GM23338 (cell line): ENCODE measurements at regions not wholly inside any gene's neighbourhood (a gene's known extent, or its start where the extent isn't known, plus 50 kb on each side); places are given as distances from the start of the nearest gene placed in this dataset.

Source experiments
- ATAC-seq: fragments of 200-7000 bp; cut with Tn5 transposase; 3 replicates; pipeline ENCODE4 v1.9.1; 2020
- DNase-seq: peaks from one replicate; pipeline ENCODE4 v3.0.0-alpha.2; 2015; ENCODE audit warnings: low spot score
- H2AFZ ChIP-seq: fragments of 200-600 bp; sonication (generic); 2 replicates; pipeline ENCODE4 v1.8.0; 2016; ENCODE audit warnings: antibody characterized with exemption, mild to moderate bottlenecking, moderate library complexity
- H3F3A ChIP-seq: fragments of 200-600 bp; sonication (generic); replicated peaks from 2 replicates; pipeline ENCODE4 v1.8.0; 2017; ENCODE audit warnings: antibody characterized with exemption, mixed run types, low read depth
- H3K27ac ChIP-seq: fragments of 200-600 bp; sonication (generic); 2 replicates; pipeline ENCODE4 v1.6.1; 2016; ENCODE audit warnings: low read depth
- H3K27me3 ChIP-seq: fragments of 200-600 bp; sonication (generic); 2 replicates; pipeline ENCODE4 v1.8.0; 2016; ENCODE audit warnings: mild to moderate bottlenecking, mixed run types, moderate library complexity; ENCODE audit not compliant: insufficient read depth
- H3K36me3 ChIP-seq: fragments of 200-600 bp; sonication (generic); 2 replicates; pipeline ENCODE4 v1.8.0; 2016; ENCODE audit warnings: mild to moderate bottlenecking; ENCODE audit not compliant: insufficient read depth
- H3K4me1 ChIP-seq: fragments of 200-600 bp; sonication (generic); 2 replicates; pipeline ENCODE4 v1.8.0; 2016; ENCODE audit warnings: mild to moderate bottlenecking, moderate library complexity; ENCODE audit not compliant: insufficient read depth
- H3K4me2 ChIP-seq: fragments of 200-600 bp; sonication (generic); 2 replicates; pipeline ENCODE4 v1.7.1; 2017; ENCODE audit warnings: mixed run types
- H3K4me3 ChIP-seq: fragments of 200-600 bp; sonication (generic); 2 replicates; pipeline ENCODE4 v1.6.1; 2016; ENCODE audit warnings: mixed run types
- H3K79me2 ChIP-seq: fragments of 200-600 bp; sonication (generic); replicated peaks from 2 replicates; pipeline ENCODE4 v1.8.0; 2017; ENCODE audit warnings: mild to moderate bottlenecking; ENCODE audit not compliant: insufficient read depth
- H3K9me2 ChIP-seq: fragments of 200-600 bp; sonication (generic); 2 replicates; pipeline ENCODE4 v1.8.0; 2017; ENCODE audit not compliant: insufficient read depth
- H4K20me1 ChIP-seq: fragments of 200-600 bp; sonication (generic); replicated peaks from 2 replicates; pipeline ENCODE4 v1.8.0; 2017; ENCODE audit warnings: mild to moderate bottlenecking; ENCODE audit not compliant: insufficient read depth
- H3K27ac Mint-ChIP-seq: 2 replicates; pipeline ENCODE4 v1.8.0; 2020; ENCODE audit warnings: inconsistent platforms, mild to moderate bottlenecking, moderate library complexity, mixed read lengths
- H3K27me3 Mint-ChIP-seq: 3 replicates; pipeline ENCODE4 v1.8.0; 2022; ENCODE audit warnings: low read depth, mild to moderate bottlenecking, moderate library complexity, mixed read lengths, inconsistent platforms; ENCODE audit not compliant: insufficient read depth, poor library complexity
- H3K36me3 Mint-ChIP-seq: 3 replicates; pipeline ENCODE4 v1.8.0; 2021; ENCODE audit warnings: low read depth, mild to moderate bottlenecking, inconsistent platforms, moderate library complexity, mixed read lengths
- H3K4me1 Mint-ChIP-seq: 3 replicates; pipeline ENCODE4 v1.8.0; 2020; ENCODE audit warnings: mild to moderate bottlenecking, inconsistent platforms, mixed read lengths
- H3K4me3 Mint-ChIP-seq: 3 replicates; pipeline ENCODE4 v1.8.0; 2021; ENCODE audit warnings: moderate library complexity, mild to moderate bottlenecking, inconsistent platforms, mixed read lengths
- H3K9me3 Mint-ChIP-seq: 3 replicates; pipeline ENCODE4 v1.8.0; 2020; ENCODE audit warnings: moderate library complexity, mild to moderate bottlenecking, inconsistent platforms, mixed read lengths
- CREB1 ChIP-seq: fragments of 250-450 bp; sonication (Bioruptor Pico); IDR thresholded peaks from 2 replicates; pipeline ENCODE4 v1.5.0; 2020; ENCODE audit warnings: low read depth, mild to moderate bottlenecking, moderate library complexity
- CTCF ChIP-seq, 2 experiments: fragments of 200-600 bp in 1 of 2; sonication (generic) in 1 of 2; conservative IDR thresholded peaks; 2 replicates each; pipeline versions ENCODE4 v1.5.1 to v1.6.1; 2016 to 2017; ENCODE audit warnings: antibody characterized with exemption in 2 of 2, low read depth in 2 of 2, mild to moderate bottlenecking in 2 of 2, moderate library complexity in 1 of 2
- ETS1 ChIP-seq: IDR thresholded peaks from 2 replicates; pipeline ENCODE4 v1.6.1; 2016; ENCODE audit warnings: antibody characterized with exemption
- EZH2 ChIP-seq: fragments of 200-600 bp; sonication (generic); IDR thresholded peaks from one replicate; pipeline ENCODE4 v1.8.0; 2017; ENCODE audit warnings: antibody characterized with exemption, mild to moderate bottlenecking, low read depth; ENCODE audit not compliant: unreplicated experiment
- JUNB ChIP-seq: IDR thresholded peaks from one replicate; pipeline ENCODE4 v1.6.1; 2016; ENCODE audit warnings: antibody characterized with exemption; ENCODE audit not compliant: unreplicated experiment
- NANOG ChIP-seq: IDR thresholded peaks from 2 replicates; pipeline ENCODE4 v1.6.1; 2016; ENCODE audit warnings: antibody characterized with exemption, borderline replicate concordance
- POLR2AphosphoS5 ChIP-seq: IDR thresholded peaks from 2 replicates; pipeline ENCODE4 v1.6.1; 2016; ENCODE audit warnings: antibody characterized with exemption, low read depth
- STAT1 ChIP-seq: IDR thresholded peaks from one replicate; pipeline ENCODE4 v1.6.1; 2016; ENCODE audit warnings: antibody characterized with exemption; ENCODE audit not compliant: unreplicated experiment
- ZNF114 ChIP-seq: fragments of 250-450 bp; sonication (Bioruptor Pico); IDR thresholded peaks from 2 replicates; pipeline ENCODE4 v1.5.0; 2020; ENCODE audit warnings: mild to moderate bottlenecking, moderate library complexity
- ZNF331 ChIP-seq: fragments of 250-450 bp; sonication (Bioruptor Pico); IDR thresholded peaks from 2 replicates; pipeline ENCODE4 v1.5.0; 2020; ENCODE audit warnings: low read depth, mild to moderate bottlenecking, moderate library complexity
- ZNF462 ChIP-seq: fragments of 250-450 bp; sonication (Bioruptor Pico); IDR thresholded peaks from 2 replicates; pipeline ENCODE4 v1.5.0; 2020; ENCODE audit warnings: mild to moderate bottlenecking, moderate library complexity

GRCh38 chr9:86598411-86599239, 244.4 kb upstream of the TUT7 start:
- TF ChIP-seq ZNF462 (no peak), CREB1 (CRISPR knock-in tag) (no peak), ETS1 (no peak), ZNF114 (CRISPR knock-in tag) (no peak), POLR2AphosphoS5 (no peak), CTCF (conservative IDR thresholded peaks at IDR 0.05; ENCODE audit: low read depth in 2 of 2) (no peak), ZNF331 (CRISPR knock-in tag) (no peak), STAT1 (no peak), JUNB (no peak), EZH2 (no peak), NANOG (no peak)
- Histone ChIP-seq H3K4me1 (peaks cover 20% of the 10 kb centered on the region; the same call in 1 of the 2 replicates), H3F3A (no peaks in the 10 kb centered on the region), H3K27me3 (no peaks in the 10 kb centered on the region), H3K4me2 (no peak overlapping the region), H3K4me3 (no peak overlapping the region), H3K9me2 (no peaks in the 10 kb centered on the region), H3K79me2 (no peaks in the 10 kb centered on the region), H4K20me1 (no peaks in the 10 kb centered on the region), H3K27ac (no peak overlapping the region), H3K36me3 (no peaks in the 10 kb centered on the region), H2AFZ (peak overlapping the region; percentile 85)
- no peaks in the 10 kb centered on the region for H3K27me3 Mint-ChIP-seq
- H3K9me3 Mint-ChIP-seq, result peaks cover 11% of the 10 kb centered on the region; the same call in 2 of the 3 replicates
- H3K4me1 Mint-ChIP-seq, result peaks cover 29% of the 10 kb centered on the region
- no peak for ATAC-seq
- H3K27ac Mint-ChIP-seq, result no peak overlapping the region
- no peak overlapping the region for H3K4me3 Mint-ChIP-seq
- DNase-seq, result no peak
- H3K36me3 Mint-ChIP-seq, result peaks cover 4% of the 10 kb centered on the region; the same call in 2 of the 3 replicates
